Mammary epithelial cell (primary cell): ENCODE measurements at regions not wholly inside any gene's neighbourhood (a gene's known extent, or its start where the extent isn't known, plus 50 kb on each side); places are given as distances from the start of the nearest gene placed in this dataset.

Experiments
- EZH2 ChIP-seq: IDR thresholded peaks from 2 replicates; pipeline ENCODE4 v1.6.1; 2012; ENCODE audit warnings: low read length, inconsistent platforms, borderline replicate concordance
- TF ChIP-seq, protein P1 (sequence below), 2 donors: IDR thresholded peaks in 1 of 2; conservative IDR thresholded peaks in 1 of 2; 2 replicates each; pipeline ENCODE4 v1.5.1; 2011 to 2012; ENCODE audit warnings: inconsistent platforms in 2 of 2, low read length in 2 of 2, mild to moderate bottlenecking in 2 of 2, control low read depth in 1 of 2, low read depth in 1 of 2; ENCODE audit not compliant: insufficient read depth in 1 of 2; ENCODE audit errors: extremely low read depth in 1 of 2

DNA sequence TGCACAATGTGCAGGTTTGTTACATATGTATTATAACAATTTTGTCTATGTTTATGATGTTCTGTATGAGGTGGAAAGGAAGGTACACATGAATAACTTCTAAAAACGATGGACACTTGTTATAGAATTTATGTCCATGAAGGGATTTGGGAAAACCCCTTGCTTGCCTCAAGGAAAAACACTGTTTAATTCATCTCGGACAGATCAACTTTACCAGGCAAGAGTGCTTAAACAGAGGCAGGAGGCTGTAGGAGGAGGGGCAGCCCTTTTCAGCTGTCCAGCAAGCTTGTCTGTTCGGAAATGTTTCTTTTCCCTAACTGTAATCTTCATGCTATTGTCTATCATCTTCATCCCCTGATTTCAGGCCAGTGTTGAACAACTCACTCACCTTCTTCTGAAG lies 200.9 kb downstream of the CDC14C start:
- TF ChIP-seq, protein P1, sequence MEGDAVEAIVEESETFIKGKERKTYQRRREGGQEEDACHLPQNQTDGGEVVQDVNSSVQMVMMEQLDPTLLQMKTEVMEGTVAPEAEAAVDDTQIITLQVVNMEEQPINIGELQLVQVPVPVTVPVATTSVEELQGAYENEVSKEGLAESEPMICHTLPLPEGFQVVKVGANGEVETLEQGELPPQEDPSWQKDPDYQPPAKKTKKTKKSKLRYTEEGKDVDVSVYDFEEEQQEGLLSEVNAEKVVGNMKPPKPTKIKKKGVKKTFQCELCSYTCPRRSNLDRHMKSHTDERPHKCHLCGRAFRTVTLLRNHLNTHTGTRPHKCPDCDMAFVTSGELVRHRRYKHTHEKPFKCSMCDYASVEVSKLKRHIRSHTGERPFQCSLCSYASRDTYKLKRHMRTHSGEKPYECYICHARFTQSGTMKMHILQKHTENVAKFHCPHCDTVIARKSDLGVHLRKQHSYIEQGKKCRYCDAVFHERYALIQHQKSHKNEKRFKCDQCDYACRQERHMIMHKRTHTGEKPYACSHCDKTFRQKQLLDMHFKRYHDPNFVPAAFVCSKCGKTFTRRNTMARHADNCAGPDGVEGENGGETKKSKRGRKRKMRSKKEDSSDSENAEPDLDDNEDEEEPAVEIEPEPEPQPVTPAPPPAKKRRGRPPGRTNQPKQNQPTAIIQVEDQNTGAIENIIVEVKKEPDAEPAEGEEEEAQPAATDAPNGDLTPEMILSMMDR (conservative IDR thresholded peaks at IDR 0.05 in 1 of 2, IDR thresholded peaks at IDR 0.05 in 1 of 2; ENCODE audit: extremely low read depth in 1 of 2, insufficient read depth in 1 of 2, low read depth in 1 of 2, low read length in 2 of 2): no peak
- no peak for TF ChIP-seq EZH2
